Upper lobe of left lung (tissue), 4 donors: ENCODE measurements at regions not wholly inside any gene's neighbourhood (a gene's known extent, or its start where the extent isn't known, plus 50 kb on each side); places are given as distances from the start of the nearest gene placed in this dataset.

ENCODE experiments used
- EP300 ChIP-seq, 4 donors: sonication (generic); formaldehyde crosslinking; IDR thresholded peaks; one replicate each; pipeline ENCODE4 v1.5.1; 2017; ENCODE audit warnings: antibody characterized with exemption in 4 of 4, control low read depth in 2 of 4
- POLR2A ChIP-seq, 4 donors: fragments of 450-650 bp; IDR thresholded peaks; one replicate each; pipeline ENCODE4 v1.5.1; 2016 to 2017; ENCODE audit warnings: antibody characterized with exemption in 4 of 4, mild to moderate bottlenecking in 2 of 4
- POLR2AphosphoS5 ChIP-seq, 2 donors: sonication (generic); formaldehyde crosslinking; IDR thresholded peaks; one replicate each; pipeline ENCODE4 v1.5.1; 2017; ENCODE audit warnings: antibody characterized with exemption in 2 of 2
- TF ChIP-seq, protein P1 (sequence below), 6 experiments: fragments of 450-650 bp in 4 of 6; fragments of 200-600 bp in 2 of 6; sonication (generic) in 2 of 6; IDR thresholded peaks; one replicate each; pipeline ENCODE4 v1.5.1; 2016 to 2019; ENCODE audit warnings: antibody characterized with exemption in 6 of 6

DNA sequence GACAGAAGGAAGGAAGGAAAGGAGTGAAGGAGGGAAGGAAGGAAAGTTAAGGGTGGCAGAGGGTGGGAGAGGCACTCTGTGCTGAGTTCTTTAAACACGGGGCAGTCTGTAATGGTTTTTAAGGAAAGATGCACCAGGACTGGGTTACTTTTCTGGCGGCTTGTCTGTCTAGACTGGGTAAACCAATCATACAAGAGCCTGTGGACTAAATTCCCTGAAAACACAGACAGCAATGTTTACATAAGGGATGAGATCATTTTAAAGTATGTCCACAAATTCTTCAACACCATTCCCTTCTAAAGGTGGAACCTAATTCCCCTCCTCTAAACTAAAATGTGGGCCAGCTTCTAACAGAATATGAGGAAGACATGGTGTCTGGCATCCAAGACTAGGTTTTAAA, 235.5 kb upstream of the IGF1R start:
- TF ChIP-seq, protein P1, sequence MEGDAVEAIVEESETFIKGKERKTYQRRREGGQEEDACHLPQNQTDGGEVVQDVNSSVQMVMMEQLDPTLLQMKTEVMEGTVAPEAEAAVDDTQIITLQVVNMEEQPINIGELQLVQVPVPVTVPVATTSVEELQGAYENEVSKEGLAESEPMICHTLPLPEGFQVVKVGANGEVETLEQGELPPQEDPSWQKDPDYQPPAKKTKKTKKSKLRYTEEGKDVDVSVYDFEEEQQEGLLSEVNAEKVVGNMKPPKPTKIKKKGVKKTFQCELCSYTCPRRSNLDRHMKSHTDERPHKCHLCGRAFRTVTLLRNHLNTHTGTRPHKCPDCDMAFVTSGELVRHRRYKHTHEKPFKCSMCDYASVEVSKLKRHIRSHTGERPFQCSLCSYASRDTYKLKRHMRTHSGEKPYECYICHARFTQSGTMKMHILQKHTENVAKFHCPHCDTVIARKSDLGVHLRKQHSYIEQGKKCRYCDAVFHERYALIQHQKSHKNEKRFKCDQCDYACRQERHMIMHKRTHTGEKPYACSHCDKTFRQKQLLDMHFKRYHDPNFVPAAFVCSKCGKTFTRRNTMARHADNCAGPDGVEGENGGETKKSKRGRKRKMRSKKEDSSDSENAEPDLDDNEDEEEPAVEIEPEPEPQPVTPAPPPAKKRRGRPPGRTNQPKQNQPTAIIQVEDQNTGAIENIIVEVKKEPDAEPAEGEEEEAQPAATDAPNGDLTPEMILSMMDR (IDR thresholded peaks at IDR 0.05), result no peak
- no peak for TF ChIP-seq POLR2A (IDR thresholded peaks at IDR 0.05)
- TF ChIP-seq POLR2AphosphoS5 (IDR thresholded peaks at IDR 0.05), result no peak
- TF ChIP-seq EP300 (IDR thresholded peaks at IDR 0.05), result no peak
